Activated naive CD4-positive, alpha-beta T cell treated with anti-CD3 and anti-CD28 coated beads, Interleukin-2, amount 50 U/mL, for 72 hours (primary cell): ENCODE measurements at regions not wholly inside any gene's neighbourhood (a gene's known extent, or its start where the extent isn't known, plus 50 kb on each side); places are given as distances from the start of the nearest gene placed in this dataset.

ENCODE experiments used
- ATAC-seq, 2 donors: fragments of 150-1000 bp; cut with Tn5 transposase; 2 replicates each; pipeline ENCODE4 v1.10.0; 2021; ENCODE audit warnings: mild to moderate bottlenecking in 2 of 2, moderate library complexity in 2 of 2
- DNase-seq, 2 donors: peaks; one replicate each; pipeline ENCODE4 v3.0.0; 2021 to 2022; ENCODE audit warnings: low spot score in 2 of 2
- H3K27ac Mint-ChIP-seq, 2 donors: one replicate each; pipeline ENCODE4 v1.8.0; 2022; ENCODE audit warnings: mild to moderate bottlenecking in 2 of 2, mixed read lengths in 2 of 2
- H3K36me3 Mint-ChIP-seq, 2 donors: one replicate each; pipeline ENCODE4 v1.8.0; 2022; ENCODE audit warnings: mixed read lengths in 2 of 2
- H3K9me3 Mint-ChIP-seq, 2 donors: one replicate each; pipeline ENCODE4 v1.8.0; 2022; ENCODE audit warnings: mixed read lengths in 2 of 2

DNA sequence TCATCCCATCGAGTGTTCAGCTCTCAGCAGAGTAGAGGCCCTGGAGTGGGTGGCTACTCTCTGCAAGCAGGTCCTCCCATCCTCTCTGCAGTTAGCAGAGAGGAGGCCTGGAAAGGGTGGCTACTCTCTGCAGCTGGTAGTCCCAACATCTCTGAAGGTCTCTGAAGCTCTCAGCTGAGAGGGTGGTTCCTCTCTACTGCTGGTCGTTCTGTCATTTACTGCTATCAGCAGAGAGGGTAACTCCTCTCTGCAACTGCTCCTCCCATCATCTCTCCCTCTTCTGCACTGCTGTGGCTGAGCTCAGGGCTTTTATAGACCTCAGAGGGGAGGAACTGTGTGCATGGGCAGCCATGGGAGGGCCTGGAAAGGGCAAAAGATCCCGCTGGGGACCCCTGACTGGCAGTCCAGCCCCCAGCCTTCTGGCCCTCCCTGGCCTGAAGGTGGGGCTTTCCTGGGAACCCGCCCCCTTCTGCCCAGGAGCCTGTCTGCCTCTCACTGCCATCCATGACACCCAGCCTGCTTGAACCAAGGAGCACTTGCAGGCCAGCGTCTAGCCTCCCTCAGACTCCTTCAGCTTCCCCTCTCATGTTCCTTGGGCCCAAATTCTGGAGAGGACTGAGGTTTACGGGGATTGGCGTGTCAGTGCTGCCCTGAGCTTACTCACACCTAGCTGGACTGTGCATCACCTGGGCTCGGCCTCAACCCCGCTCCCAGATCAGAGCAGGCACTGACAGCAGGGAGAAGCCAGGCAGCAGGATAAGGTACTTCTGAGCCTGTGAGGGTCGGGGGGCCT, 898.3 kb upstream of the NEGR1 start:
- no peaks in the 10 kb centered on the region for H3K36me3 Mint-ChIP-seq
- no peak overlapping the region for H3K27ac Mint-ChIP-seq
- DNase-seq (no peak), ATAC-seq (no peak)
- H3K9me3 Mint-ChIP-seq = peaks cover 11% of the 10 kb centered on the region in 2 donors

DNA sequence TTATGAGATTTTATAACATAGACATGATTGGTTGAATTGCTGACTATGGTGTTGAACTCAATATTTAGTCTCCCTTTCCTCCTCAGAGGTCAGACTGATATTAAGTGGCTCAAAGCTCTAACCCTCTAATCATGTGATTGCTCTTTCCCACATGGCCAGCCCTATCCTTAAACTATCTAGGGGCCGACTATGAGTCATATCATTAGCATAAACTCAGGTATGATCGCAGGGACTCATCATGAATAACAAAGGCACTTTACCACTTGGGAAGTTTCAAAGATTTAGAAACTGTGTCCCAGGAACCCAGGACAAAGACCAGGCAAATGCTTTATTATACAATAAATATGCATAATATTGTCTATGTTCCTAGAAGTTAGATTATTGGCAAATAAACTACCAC, 894.6 kb upstream of the NEGR1 start:
- ATAC-seq = no peak
- no peak for DNase-seq
- no peaks in the 10 kb centered on the region for H3K36me3 Mint-ChIP-seq
- H3K27ac Mint-ChIP-seq = no peak overlapping the region
- peaks cover 0 to 4% of the 10 kb centered on the region in 2 donors for H3K9me3 Mint-ChIP-seq

DNA sequence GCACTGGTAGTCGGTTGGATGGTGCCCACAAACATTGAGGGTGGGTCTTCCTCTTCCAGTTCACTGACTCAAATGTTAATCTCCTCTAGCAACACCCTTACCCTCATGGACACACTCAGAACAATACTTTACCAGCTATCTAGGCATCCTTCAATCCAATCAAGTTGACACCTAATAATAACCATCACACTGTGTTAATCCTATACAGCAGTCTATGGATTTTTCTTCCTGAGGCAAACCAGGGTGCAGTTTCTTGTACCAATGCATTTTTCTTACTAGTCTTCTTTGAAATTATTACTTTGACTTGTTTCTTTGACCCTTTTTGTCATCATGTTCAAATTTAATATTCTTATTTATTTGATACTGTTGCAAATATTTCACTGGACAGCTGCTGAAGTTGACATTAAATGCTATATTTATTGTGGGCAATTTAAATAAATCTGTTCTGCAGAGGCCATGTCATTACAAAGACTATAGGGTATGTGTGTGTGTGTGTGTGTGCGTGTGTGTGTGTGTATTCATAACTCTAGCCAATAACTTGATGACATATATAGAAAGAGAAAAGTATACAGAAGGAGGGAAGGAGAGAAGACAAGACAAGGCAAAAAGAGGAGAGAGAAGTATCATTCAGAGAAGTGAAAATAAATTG, 884.8 kb upstream of the NEGR1 start:
- Mint-ChIP-seq H3K9me3 (peaks cover 10 to 19% of the 10 kb centered on the region in 2 donors), H3K27ac (no peak overlapping the region)
- no peak for DNase-seq

DNA sequence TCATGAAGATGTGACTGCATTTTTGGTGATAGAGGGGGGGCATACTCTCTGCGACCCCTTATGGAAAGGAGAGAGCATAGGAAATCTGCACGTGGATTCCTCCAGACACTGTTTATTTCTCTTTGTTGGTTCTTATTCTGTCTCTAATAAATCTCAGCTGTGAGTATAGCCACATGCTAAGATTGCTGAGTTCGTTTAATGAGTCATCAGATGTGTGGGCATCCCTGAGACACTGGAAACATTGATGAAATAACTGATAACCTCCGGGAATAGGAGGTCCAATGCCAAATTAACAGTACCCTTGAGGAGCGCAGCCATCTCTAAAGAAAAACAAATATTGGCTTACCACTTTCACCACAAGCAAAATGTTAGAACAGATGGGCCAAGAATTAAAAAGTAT, 880.2 kb upstream of the NEGR1 start:
- Mint-ChIP-seq H3K27ac (no peak overlapping the region), H3K9me3 (peaks cover 12 to 18% of the 10 kb centered on the region in 2 donors), H3K36me3 (no peaks in the 10 kb centered on the region)
- no peak for DNase-seq
- ATAC-seq = no peak

More for the DNA sequence above, 884.8 kb upstream of the NEGR1 start:
- H3K36me3 Mint-ChIP-seq = no peaks in the 10 kb centered on the region
- ATAC-seq = no peak

DNA sequence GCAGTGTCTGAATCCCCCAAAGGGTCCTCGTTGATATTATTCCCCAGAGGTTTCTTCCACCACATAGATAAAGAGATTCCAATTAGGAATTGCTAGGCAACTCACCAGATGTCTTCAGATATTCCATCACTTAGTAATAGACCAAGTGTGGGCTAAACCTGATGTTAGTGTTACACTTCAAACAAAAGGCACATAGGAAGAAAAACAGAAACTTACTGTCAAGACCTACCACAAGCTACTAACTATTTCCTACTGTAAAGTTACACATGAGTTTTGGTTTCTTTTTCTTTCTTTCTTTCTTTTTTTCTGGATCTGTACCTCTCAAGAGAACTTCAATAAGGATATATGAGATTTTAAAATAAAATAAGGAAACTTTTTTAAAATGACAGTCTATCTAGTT, 879.1 kb upstream of the NEGR1 start:
- no peak for ATAC-seq
- Mint-ChIP-seq H3K27ac (no peak overlapping the region), H3K36me3 (no peaks in the 10 kb centered on the region)

DNA sequence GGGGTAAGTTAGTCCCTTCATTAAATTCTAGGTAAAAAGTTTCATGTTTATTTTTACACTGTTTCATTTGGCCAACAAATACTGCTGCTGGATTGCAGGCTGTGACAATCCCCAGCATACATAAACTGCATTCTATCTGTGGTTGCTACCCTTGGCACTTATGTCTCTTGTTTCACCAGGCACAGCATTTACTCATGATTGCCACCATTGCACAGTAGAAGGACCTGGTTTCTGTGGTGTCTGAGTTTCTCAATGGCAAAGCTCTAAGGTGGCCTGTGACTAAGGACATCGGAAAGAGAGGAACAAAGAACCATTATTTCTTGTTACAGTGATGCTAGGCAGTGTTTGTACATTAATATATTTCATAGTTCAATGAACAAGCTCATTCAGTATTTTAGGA, 878.4 kb upstream of the NEGR1 start:
- Mint-ChIP-seq H3K36me3 (no peaks in the 10 kb centered on the region), H3K27ac (no peak overlapping the region), H3K9me3 (peaks cover 9 to 14% of the 10 kb centered on the region in 2 donors)
- ATAC-seq = no peak
- DNase-seq = no peak

More for the DNA sequence above, 879.1 kb upstream of the NEGR1 start:
- peaks cover 9 to 14% of the 10 kb centered on the region in 2 donors for H3K9me3 Mint-ChIP-seq
- DNase-seq = no peak

DNA sequence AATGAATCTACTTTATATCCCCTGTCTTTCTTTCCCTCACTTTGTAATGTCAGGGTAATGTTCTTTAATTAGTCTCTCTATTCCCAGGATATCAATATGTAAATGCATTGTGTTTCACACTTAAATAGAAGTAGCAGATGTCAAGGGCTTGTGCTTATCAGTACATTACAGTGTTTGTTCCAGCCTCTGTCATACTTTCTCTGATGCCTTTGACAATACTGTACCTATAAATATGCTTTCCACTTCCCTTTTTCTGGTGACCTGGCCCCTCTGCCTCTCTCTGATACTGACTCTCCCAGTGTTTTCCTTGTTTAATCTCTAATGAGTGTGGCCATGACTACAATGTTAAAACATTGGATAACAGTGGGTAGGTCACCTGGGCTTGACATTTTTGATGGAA, 862.0 kb upstream of the NEGR1 start:
- Mint-ChIP-seq H3K9me3 (peaks cover 21 to 32% of the 10 kb centered on the region in 2 donors), H3K27ac (no peak overlapping the region), H3K36me3 (no peaks in the 10 kb centered on the region)
- ATAC-seq = no peak
- DNase-seq = no peak

DNA sequence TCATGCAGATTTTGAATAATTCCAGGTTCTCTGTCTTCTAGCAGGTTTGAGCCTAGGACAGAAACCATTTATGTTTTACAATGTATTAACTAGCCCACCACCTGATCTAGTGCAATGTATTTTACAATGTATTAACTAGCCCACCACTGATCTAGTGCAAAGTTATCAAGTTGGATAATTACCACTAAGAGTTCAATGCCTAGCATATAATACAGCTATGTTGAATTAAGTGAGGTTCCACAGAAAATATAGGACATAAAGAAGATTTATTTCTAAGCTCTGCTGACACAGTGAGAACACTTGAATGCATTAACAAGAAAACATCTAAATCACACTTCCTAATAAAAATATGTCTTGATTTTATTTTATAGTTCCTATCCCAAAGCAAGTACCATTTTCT, 854.6 kb upstream of the NEGR1 start:
- H3K36me3 Mint-ChIP-seq = no peaks in the 10 kb centered on the region
- no peak overlapping the region for H3K27ac Mint-ChIP-seq
- H3K9me3 Mint-ChIP-seq = peaks cover 12 to 19% of the 10 kb centered on the region in 2 donors
- no peak for ATAC-seq
- no peak for DNase-seq

DNA sequence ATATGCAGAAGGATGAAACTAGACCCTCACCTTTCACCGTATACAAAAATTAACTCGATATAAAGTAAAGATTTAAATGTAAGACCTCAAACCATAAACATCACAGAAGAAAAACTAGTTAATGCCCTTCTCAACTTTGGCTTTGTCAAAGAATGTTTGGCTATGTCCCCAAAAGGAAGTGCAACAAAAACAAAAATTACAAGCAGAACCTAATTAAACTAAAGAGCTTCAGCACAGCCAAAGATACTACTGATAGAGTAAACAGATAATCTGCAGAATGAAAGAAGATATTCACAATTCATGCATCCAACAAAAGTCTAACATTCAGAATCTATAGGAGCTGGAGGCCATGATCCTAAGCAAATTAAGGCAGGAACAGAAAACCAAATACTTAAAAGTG, 824.6 kb upstream of the NEGR1 start:
- ATAC-seq (no peak), DNase-seq (no peak)
- H3K27ac Mint-ChIP-seq = no peak overlapping the region
- peaks cover 19% of the 10 kb centered on the region in 2 donors for H3K9me3 Mint-ChIP-seq
- peaks cover 5 to 7% of the 10 kb centered on the region in 2 donors for H3K36me3 Mint-ChIP-seq

DNA sequence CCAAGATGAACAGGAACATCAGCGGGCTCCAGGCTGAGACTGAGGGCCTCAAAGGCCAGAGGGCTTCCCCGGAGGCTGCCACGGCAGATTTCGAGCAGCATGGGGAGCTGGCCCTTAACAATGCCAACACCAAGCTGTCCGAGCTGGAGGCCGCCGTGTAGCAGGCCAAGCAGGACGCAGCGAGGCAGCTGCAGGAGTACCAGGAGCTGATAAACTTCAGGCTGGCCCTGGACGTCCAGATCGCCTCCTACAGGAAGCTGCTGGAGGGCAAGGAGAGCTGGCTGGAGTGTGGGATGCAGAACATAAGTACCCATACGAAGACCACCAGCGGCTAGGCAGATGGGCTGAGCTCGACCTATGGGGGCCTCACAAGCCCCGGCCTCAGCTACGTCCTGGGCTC, 823.4 kb upstream of the NEGR1 start:
- Mint-ChIP-seq H3K27ac (no peak overlapping the region), H3K36me3 (peaks cover 5 to 7% of the 10 kb centered on the region in 2 donors), H3K9me3 (peaks cover 16 to 17% of the 10 kb centered on the region in 2 donors)
- DNase-seq (no peak), ATAC-seq (no peak)

DNA sequence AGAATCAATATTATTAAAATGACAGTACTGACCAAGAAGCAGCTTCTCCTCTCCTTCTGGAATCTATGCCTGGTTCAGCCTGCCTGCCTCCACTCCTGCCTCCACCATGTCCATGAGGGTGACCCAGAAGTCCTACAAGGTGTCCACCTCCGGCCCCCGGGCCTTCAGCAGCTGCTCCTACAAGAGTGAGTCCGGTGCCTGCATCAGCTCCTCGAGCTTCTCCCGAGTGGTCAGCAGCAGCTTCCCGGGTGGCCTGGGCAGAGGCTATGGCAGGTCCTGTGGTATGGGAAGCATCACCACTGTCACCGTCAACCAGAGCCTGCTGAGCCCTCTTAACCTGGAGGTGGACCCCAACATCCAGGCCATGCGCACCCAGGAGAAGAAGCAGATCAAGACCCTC, 822.4 kb upstream of the NEGR1 start:
- Mint-ChIP-seq H3K9me3 (peaks cover 16 to 17% of the 10 kb centered on the region in 2 donors), H3K36me3 (peaks cover 5 to 7% of the 10 kb centered on the region in 2 donors), H3K27ac (no peak overlapping the region)
- DNase-seq = no peak
- ATAC-seq = no peak

DNA sequence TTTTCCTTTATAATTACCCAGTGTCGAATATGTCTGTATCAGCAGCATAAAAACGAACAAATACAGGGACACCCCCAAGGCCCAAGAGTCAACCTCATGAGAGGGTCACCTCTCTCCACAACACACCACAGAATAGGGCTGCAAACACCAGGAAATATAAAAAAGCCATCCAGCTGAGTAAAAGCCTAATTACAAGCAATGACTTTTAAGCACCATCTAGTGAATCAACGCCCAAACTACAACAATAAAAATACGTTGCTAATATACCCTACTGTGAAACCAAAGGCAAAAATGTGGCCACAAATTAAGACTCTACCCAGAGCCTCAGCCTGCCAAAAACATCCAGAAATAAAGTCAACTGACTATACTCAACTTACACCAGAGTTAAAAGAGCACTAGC, 817.9 kb upstream of the NEGR1 start:
- Mint-ChIP-seq H3K36me3 (peaks cover 1 to 3% of the 10 kb centered on the region in 2 donors), H3K9me3 (peaks cover 6 to 13% of the 10 kb centered on the region in 2 donors), H3K27ac (no peak overlapping the region)
- DNase-seq = no peak
- ATAC-seq = no peak

DNA sequence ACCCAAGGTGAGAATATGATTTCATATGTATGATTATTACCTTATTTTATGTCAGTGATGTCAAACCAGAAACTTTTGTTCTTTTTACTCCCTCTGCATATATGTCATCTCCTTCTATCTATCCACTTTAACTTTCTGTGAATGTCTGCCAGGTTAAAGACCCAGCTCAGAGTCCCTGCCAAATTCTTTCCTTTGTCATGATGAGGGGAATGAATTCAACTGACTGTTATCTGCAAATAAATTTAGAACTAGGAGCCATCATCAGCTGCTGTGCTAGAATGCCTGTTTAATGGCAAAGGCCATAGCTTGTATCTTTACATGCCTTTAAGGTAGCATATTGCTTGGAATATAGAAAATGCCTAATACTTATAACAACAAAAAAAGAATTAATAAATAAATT, 815.6 kb upstream of the NEGR1 start:
- H3K36me3 Mint-ChIP-seq = no peaks in the 10 kb centered on the region
- ATAC-seq (no peak), DNase-seq (no peak)
- peaks cover 5 to 10% of the 10 kb centered on the region in 2 donors for H3K9me3 Mint-ChIP-seq
- H3K27ac Mint-ChIP-seq = no peak overlapping the region

DNA sequence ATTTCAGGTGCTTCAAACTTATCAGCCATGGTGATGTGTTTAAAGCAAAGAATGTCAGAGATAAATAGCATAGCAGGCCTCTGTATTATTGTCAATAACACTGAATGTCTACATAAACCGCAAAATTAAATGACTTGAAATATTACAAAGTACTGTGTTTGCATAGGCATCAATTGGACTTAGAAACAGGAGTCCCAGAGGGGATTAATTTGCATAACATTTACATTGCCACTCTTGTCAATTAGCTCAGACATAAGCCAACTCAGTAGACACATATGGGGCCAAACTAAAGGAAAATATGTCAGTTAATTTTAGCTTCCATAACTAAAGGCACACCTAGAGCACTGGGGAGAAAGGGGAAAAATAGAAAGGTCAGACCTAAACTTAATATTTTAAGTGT, 814.5 kb upstream of the NEGR1 start:
- ATAC-seq = no peak
- DNase-seq = no peak
- H3K27ac Mint-ChIP-seq = no peak overlapping the region
- H3K36me3 Mint-ChIP-seq = no peaks in the 10 kb centered on the region
- peaks cover 11 to 20% of the 10 kb centered on the region in 2 donors for H3K9me3 Mint-ChIP-seq

DNA sequence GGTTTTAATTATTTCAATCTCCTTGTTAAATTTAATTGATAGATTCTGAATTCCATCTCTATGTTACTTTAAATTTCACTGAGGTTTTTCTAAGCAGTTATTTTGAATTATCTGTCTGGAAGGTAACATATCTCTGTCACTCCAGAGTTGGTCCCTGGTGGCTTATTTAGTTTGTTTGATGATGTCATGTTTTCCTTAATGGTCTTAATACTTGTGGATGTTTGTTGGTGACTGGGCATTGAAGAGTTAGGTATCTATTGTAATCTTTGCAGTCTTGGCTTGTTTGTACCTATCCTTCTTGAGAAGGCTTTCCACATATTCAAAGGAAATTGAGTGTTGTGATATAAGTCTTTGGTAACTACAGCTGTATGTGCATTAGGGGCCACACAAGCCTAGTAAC, 810.0 kb upstream of the NEGR1 start:
- peaks cover 11 to 35% of the 10 kb centered on the region in 2 donors for H3K9me3 Mint-ChIP-seq
- no peak overlapping the region for H3K27ac Mint-ChIP-seq
- ATAC-seq (no peak), DNase-seq (no peak)
- no peaks in the 10 kb centered on the region for H3K36me3 Mint-ChIP-seq

DNA sequence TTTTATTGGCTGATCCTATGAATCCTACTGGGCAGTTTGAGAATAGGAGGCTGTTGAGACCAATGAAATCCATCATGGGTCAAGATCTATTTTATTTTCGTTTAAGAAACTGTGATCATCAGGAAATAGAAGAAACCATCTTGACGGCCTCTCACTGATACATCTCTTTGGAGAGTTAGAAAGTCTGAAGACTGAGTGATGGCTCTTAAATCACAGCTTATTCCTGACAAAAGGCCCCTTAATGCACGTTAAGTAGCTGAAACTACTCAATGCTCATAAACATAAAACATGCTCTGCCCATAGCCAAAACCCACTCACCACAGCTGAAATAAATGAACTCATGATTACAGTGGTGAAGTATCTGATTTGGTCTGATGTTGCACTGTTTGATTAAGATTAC, 784.5 kb upstream of the NEGR1 start:
- no peak for ATAC-seq
- H3K27ac Mint-ChIP-seq = no peak overlapping the region
- DNase-seq = no peak
- H3K36me3 Mint-ChIP-seq = no peaks in the 10 kb centered on the region
- H3K9me3 Mint-ChIP-seq = peaks cover 4 to 9% of the 10 kb centered on the region in 2 donors

DNA sequence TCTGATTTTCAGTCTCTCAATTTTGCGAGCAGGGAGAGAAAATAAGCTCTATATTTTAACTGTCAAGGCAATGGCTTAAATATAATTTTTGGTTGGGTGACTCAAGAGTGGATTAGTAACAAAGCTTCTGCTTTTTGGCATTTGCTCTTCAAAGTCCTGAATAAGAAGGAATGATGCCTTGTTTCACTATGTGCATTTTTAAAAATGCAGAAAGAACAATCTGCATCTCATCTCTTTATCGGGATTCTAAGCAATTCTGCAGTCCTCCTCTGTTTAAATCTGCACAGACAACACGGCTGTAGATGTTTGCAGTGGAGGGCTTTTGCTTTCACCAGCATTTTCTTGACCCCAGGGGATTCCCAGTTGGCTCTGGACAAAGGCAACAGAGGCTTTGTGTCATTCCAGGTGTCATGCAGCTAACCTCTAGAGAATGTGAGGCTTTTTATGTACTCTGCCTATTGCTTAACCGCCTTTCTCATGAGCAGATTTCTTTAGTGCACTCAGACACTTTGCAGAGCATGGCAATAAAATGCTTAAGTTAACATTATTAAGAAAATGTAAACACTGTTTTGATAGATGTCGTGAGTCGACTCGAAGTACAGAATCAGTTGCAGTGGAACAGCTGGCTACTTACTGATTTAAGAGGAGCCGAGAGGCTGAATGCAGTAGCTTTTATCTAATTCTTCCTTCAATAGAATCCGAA, 783.2 kb upstream of the NEGR1 start:
- Mint-ChIP-seq H3K36me3 (peaks cover 5 to 9% of the 10 kb centered on the region in 2 donors), H3K27ac (no peak overlapping the region), H3K9me3 (peaks cover 10 to 15% of the 10 kb centered on the region in 2 donors)
- DNase-seq = no peak
- no peak for ATAC-seq
